ENCODE measurements at regions not wholly inside any gene's neighbourhood (a gene's known extent, or its start where the extent isn't known, plus 50 kb on each side); places are given as distances from the start of the nearest gene placed in this dataset.

DNA sequence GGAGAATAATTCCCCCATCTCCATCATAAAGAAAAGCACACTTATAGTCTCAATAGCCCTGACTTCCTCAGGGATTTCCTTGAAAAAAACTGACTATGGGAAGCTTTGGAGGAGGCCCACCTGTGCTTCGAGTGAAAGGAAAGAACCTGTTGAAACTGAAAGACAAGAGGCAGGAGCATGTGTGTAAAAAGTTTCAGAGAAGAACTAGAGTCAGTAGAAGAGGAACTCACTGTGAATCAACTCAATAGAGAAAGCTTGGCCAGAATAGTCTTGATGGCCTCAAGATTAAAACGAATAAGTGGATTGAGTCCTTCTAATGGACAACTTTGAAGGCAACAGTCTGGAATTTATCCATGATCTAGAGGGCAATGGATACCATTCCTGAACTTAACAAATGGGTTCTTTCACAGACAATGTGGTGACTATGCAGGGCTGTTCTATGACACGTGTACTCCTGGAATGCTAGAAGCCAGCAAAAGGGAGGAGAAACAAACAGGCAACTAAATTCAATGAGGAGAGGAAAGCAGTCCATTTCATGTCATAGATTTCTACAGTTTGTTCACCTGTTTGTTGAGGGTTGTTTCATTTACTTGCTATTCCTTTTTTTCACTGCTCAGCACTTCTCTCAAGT, 442.3 kb downstream of the GRB14 start:
- Histone ChIP-seq H3K4me3 (ENCODE audit: low read length) (no peak overlapping the region), H3K27me3 (ENCODE audit: control insufficient read depth, insufficient read depth, low read length) (no peaks in the 10 kb centered on the region), H3K9me3 (replicated peaks; ENCODE audit: low read length) (no peaks in the 10 kb centered on the region), H3K9ac (ENCODE audit: low read depth, low read length) (no peak overlapping the region), H3K4me2 (ENCODE audit: low read length) (no peak overlapping the region), H3K4me1 (ENCODE audit: control insufficient read depth, insufficient read depth, low read length) (peaks cover 4% of the 10 kb centered on the region), H3K36me3 (ENCODE audit: insufficient read depth, low read length) (no peaks in the 10 kb centered on the region)

DNA sequence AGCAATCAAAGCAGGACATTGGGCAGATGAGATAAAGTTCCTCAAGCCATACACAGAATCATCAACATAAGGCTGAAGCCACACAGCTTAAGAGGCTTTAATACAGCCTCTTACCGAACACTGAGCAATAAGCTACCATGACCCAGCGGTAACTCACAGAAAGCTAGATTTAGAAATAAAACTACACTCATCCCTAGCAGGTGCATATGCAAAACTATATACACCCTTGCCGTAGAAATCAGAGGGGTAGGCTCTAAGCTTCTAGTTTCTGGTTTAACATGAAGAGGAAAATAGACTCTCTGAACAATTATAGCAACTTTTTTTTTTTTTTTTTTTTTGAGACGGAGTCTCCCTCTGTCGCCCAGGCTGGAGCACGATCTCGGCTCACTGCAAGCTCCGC, 428.8 kb upstream of the FIGN start:
- H3K4me3 ChIP-seq (ENCODE audit: low read length), result no peak overlapping the region
- no peaks in the 10 kb centered on the region for H3K36me3 ChIP-seq (ENCODE audit: insufficient read depth, low read length)
- H3K4me1 ChIP-seq (ENCODE audit: control insufficient read depth, insufficient read depth, low read length), result no peaks in the 10 kb centered on the region
- no peak overlapping the region for H3K9ac ChIP-seq (ENCODE audit: low read depth, low read length)
- H3K4me2 ChIP-seq (ENCODE audit: low read length), result no peak overlapping the region
- H3K27me3 ChIP-seq (ENCODE audit: control insufficient read depth, insufficient read depth, low read length), result no peaks in the 10 kb centered on the region
- no peaks in the 10 kb centered on the region for H3K9me3 ChIP-seq (replicated peaks; ENCODE audit: low read length)

DNA sequence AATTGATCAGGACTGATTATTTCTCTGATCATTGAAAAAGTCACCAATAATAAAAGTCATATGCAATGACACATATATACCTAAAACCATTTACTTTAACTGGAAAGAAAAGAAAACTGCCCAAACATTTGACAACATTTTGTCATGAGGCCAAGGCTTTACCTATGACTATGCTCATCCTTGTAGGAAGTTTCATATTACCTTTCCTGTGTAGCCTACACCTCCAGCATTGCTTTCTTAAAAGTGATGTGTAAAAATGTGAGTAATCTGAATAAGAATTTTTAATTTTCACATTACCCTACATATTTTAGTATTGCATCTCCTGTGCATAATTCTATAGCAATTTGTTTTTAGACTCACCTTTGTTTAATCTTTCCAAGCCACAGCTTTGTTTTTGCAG, 419.8 kb upstream of the FIGN start:
- H3K4me3 ChIP-seq (ENCODE audit: low read length), result no peak overlapping the region
- H3K36me3 ChIP-seq (ENCODE audit: insufficient read depth, low read length), result no peaks in the 10 kb centered on the region
- no peaks in the 10 kb centered on the region for H3K9me3 ChIP-seq (replicated peaks; ENCODE audit: low read length)
- H3K9ac ChIP-seq (ENCODE audit: low read depth, low read length), result no peak overlapping the region
- H3K4me1 ChIP-seq (ENCODE audit: control insufficient read depth, insufficient read depth, low read length), result no peaks in the 10 kb centered on the region
- H3K4me2 ChIP-seq (ENCODE audit: low read length), result no peak overlapping the region
- H3K27me3 ChIP-seq (ENCODE audit: control insufficient read depth, insufficient read depth, low read length), result no peaks in the 10 kb centered on the region

DNA sequence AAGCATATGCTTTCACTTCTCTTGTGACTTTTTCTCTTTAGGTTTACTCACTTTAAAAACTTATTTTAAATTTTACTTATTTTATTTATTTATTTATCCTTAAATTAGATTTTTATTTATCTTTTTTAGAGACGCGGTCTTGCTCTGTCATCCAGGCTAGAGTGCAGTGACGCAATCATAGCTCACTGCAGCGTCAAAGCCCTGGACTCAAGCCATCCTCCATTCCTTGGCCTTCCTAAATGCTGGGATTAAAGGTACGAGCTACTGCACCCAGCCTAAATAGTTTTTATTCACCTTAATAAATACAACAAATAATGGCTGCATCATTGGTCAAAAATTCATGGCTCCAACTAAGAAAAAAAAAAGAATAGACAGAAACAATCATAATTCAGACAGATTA, 415.7 kb upstream of the FIGN start:
- no peaks in the 10 kb centered on the region for H3K36me3 ChIP-seq (ENCODE audit: insufficient read depth, low read length)
- H3K27me3 ChIP-seq (ENCODE audit: control insufficient read depth, insufficient read depth, low read length), result no peaks in the 10 kb centered on the region
- peaks cover 2% of the 10 kb centered on the region for H3K4me1 ChIP-seq (ENCODE audit: control insufficient read depth, insufficient read depth, low read length)
- no peak overlapping the region for H3K4me2 ChIP-seq (ENCODE audit: low read length)
- H3K9ac ChIP-seq (ENCODE audit: low read depth, low read length), result no peak overlapping the region
- H3K9me3 ChIP-seq (replicated peaks; ENCODE audit: low read length), result no peaks in the 10 kb centered on the region
- H3K4me3 ChIP-seq (ENCODE audit: low read length), result no peak overlapping the region

DNA sequence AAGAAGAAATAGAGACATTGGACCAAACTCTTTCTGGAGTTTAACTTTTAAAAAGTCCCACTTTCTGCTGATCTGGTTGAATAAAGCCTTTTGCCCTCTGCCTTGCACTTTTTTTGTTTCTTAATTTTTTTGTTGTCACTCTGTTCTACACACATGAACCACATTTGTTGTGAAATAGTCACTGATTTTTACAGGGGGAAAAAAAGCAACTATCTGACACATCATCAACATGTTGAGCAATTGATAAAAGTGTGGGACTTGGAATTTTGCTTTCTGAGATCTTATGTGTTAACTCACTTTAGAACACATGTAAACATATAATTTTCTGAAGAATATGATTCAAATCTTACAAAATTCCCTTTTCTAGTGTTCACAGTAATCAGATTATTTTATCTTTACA, 414.8 kb upstream of the FIGN start:
- Histone ChIP-seq H3K4me1 (ENCODE audit: control insufficient read depth, insufficient read depth, low read length) (peaks cover 11% of the 10 kb centered on the region), H3K27me3 (ENCODE audit: control insufficient read depth, insufficient read depth, low read length) (no peaks in the 10 kb centered on the region), H3K36me3 (ENCODE audit: insufficient read depth, low read length) (no peaks in the 10 kb centered on the region), H3K9me3 (replicated peaks; ENCODE audit: low read length) (no peaks in the 10 kb centered on the region), H3K4me2 (ENCODE audit: low read length) (no peak overlapping the region), H3K4me3 (ENCODE audit: low read length) (no peak overlapping the region), H3K9ac (ENCODE audit: low read depth, low read length) (no peak overlapping the region)

DNA sequence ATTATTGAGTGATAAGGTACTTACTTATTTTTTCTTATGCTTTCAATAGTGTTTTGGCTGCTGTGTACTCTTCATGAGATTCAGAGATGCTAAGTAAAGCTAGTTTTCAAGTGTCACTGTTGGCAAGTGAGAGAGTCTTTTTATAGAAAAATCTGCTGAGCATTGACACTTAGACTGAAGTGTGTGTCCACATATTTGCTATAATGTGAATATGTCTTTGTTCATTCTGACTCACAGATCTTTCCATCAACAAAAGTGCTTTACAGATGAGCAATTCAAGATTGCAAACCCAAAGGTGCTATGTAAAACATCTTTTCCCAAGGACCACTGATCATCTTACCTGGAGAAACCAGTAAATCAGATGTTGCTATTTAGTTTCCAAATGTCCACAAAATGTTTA, 410.6 kb upstream of the FIGN start:
- no peaks in the 10 kb centered on the region for H3K36me3 ChIP-seq (ENCODE audit: insufficient read depth, low read length)
- H3K9ac ChIP-seq (ENCODE audit: low read depth, low read length), result no peak overlapping the region
- no peak overlapping the region for H3K4me2 ChIP-seq (ENCODE audit: low read length)
- H3K9me3 ChIP-seq (replicated peaks; ENCODE audit: low read length), result no peaks in the 10 kb centered on the region
- H3K4me3 ChIP-seq (ENCODE audit: low read length), result no peak overlapping the region
- no peaks in the 10 kb centered on the region for H3K27me3 ChIP-seq (ENCODE audit: control insufficient read depth, insufficient read depth, low read length)
- peaks cover 24% of the 10 kb centered on the region for H3K4me1 ChIP-seq (ENCODE audit: control insufficient read depth, insufficient read depth, low read length)

DNA sequence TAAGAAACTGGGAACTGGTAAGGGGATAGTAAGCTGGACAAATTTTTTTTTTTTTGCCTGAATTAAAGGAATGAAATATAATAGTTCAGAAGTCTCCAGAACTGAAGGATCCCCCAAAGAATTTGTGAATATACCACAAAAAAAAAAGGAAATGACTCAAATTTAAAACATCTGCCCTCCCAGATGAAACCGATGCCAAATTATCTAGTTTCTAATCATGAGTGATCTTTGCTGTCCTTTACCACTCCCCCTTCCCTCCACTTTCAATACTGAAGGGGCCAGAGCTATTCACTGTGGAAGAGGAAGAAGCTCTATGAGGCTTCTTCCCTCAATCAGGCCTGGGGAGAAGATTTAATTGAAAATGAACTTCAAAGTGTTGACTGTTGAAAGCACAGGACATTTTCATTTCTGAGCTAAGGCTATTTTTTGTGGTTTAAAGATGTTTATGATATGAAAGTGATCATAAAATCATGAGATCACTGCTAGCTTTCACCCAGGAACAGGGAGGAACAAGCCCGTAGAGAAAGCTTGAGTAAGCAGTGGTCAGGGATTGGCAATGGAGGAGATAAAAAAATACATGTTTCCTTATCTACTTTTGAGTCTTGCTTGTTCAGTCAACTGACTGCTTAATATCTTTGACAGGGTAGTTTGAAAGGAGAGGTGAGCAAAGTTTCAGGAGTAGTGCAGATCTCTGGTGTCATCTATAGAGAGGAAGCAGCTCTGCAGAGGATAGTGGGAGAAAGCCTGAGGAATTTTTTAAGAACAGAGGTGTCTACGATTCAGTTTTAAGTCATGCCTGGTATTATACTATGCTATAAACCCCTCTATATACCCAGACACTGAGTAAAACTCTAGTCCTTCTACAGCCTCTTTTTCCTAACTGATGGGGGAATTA, 409.5 kb upstream of the FIGN start:
- Histone ChIP-seq H3K36me3 (ENCODE audit: insufficient read depth, low read length) (no peaks in the 10 kb centered on the region), H3K4me2 (ENCODE audit: low read length) (peak overlapping the region; percentile 72), H3K4me3 (ENCODE audit: low read length) (peak overlapping the region; percentile 31), H3K27me3 (ENCODE audit: control insufficient read depth, insufficient read depth, low read length) (no peaks in the 10 kb centered on the region), H3K4me1 (ENCODE audit: control insufficient read depth, insufficient read depth, low read length) (peaks cover 24% of the 10 kb centered on the region), H3K9me3 (replicated peaks; ENCODE audit: low read length) (no peaks in the 10 kb centered on the region), H3K9ac (ENCODE audit: low read depth, low read length) (peak overlapping the region; percentile 69)

DNA sequence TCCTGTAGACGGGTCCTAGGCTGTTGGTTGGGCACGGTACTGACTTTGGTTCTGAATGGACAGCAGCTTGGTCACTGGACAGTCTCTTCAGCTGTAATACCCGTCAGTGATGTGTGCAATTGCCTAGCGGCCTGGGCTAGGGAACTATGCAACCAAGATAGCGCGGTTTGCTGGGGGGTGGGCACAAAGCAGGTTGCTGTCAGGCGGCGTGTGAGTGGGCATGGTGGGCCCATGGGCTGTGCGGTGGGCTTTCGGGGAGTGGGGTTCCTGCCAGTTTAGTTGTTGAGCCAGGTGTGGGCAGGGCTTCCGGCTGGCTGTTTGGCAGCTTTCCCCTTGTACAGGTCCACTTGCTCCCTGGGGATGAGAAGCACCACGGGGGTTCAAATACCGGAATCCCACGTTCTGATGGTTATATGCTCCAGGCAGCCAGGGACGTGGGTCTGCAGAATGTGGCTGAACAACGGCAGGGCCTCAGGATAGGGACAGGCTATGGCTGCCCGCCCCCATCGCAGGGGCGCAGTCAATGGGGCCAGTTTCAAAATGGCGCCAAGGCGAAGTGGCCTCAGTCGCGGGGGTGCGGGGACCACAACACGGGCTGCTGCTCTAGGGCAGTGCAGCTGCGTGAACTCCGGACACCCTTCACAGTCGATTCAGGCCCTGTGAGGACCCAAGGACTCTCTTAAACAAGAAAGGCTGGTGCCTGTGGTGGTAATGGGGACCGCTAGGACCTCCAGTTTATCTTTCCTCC, 407.5 kb upstream of the FIGN start:
- Histone ChIP-seq H3K9me3 (replicated peaks; ENCODE audit: low read length) (no peaks in the 10 kb centered on the region), H3K27me3 (ENCODE audit: control insufficient read depth, insufficient read depth, low read length) (no peaks in the 10 kb centered on the region), H3K9ac (ENCODE audit: low read depth, low read length) (no peak overlapping the region), H3K4me1 (ENCODE audit: control insufficient read depth, insufficient read depth, low read length) (peaks cover 24% of the 10 kb centered on the region), H3K4me2 (ENCODE audit: low read length) (no peak overlapping the region), H3K36me3 (ENCODE audit: insufficient read depth, low read length) (no peaks in the 10 kb centered on the region), H3K4me3 (ENCODE audit: low read length) (no peak overlapping the region)

DNA sequence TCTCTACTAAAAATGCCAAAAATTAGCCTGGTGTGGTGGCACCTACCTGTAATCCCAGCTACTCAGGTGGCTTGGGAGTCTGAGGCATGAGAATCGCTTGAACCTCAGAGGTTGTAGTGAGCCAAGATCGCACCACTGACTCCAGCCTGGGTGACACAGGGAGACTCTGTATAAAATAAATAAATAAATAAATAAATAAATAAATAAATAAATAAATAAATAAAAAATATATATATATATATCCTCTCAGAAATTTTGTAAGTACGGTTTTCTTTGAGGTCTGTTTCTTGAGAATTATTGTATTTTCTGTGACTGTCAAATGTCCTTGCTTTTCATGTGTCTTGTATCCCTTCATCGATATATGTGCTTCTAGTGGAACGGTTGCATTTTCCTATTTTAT, 406.9 kb upstream of the FIGN start:
- Histone ChIP-seq H3K9me3 (replicated peaks; ENCODE audit: low read length) (no peaks in the 10 kb centered on the region), H3K9ac (ENCODE audit: low read depth, low read length) (no peak overlapping the region), H3K4me2 (ENCODE audit: low read length) (no peak overlapping the region), H3K36me3 (ENCODE audit: insufficient read depth, low read length) (no peaks in the 10 kb centered on the region), H3K4me3 (ENCODE audit: low read length) (no peak overlapping the region), H3K27me3 (ENCODE audit: control insufficient read depth, insufficient read depth, low read length) (no peaks in the 10 kb centered on the region), H3K4me1 (ENCODE audit: control insufficient read depth, insufficient read depth, low read length) (peaks cover 24% of the 10 kb centered on the region)

DNA sequence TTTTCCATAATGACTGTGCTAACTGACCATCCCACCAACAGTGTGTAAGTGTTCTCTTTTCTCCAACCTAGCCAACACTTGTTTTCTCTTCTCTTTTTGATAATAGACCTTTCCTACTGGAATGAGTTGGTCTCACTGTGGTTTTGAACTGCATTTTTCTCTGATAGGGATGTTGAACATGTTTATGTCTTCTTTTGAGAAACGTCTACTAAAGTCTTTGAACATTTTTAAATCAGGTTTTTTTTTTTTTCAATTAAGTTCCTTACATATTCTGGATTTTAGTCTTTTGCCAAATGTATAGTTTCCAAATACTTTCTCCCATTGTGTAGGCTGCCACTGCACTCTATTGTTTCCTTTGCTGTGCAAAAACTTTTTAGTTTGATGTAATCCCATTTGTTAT, 405.5 kb upstream of the FIGN start:
- no peaks in the 10 kb centered on the region for H3K36me3 ChIP-seq (ENCODE audit: insufficient read depth, low read length)
- peaks cover 20% of the 10 kb centered on the region for H3K4me1 ChIP-seq (ENCODE audit: control insufficient read depth, insufficient read depth, low read length)
- no peak overlapping the region for H3K4me2 ChIP-seq (ENCODE audit: low read length)
- H3K9ac ChIP-seq (ENCODE audit: low read depth, low read length), result no peak overlapping the region
- no peaks in the 10 kb centered on the region for H3K27me3 ChIP-seq (ENCODE audit: control insufficient read depth, insufficient read depth, low read length)
- no peaks in the 10 kb centered on the region for H3K9me3 ChIP-seq (replicated peaks; ENCODE audit: low read length)
- no peak overlapping the region for H3K4me3 ChIP-seq (ENCODE audit: low read length)

DNA sequence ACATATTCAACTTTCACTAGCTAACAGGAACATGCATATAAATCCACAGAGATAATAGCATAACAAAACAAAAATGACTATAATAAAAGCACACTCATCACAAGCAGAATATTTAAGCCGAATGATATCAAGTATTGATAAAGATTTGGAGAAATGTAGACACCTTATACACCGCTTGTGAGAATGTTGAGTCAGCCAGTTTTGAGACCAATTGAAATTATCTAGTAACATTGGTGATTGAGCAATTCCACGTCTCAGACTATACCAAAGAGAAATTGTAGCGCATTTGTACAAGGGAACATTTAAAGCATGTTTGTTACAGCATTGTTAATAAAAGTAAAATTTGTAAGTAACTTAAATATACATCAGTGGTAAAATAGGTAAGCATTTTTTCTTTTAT, 402.9 kb upstream of the FIGN start:
- Histone ChIP-seq H3K27me3 (ENCODE audit: control insufficient read depth, insufficient read depth, low read length) (no peaks in the 10 kb centered on the region), H3K9me3 (replicated peaks; ENCODE audit: low read length) (no peaks in the 10 kb centered on the region), H3K36me3 (ENCODE audit: insufficient read depth, low read length) (no peaks in the 10 kb centered on the region), H3K9ac (ENCODE audit: low read depth, low read length) (no peak overlapping the region), H3K4me3 (ENCODE audit: low read length) (no peak overlapping the region), H3K4me1 (ENCODE audit: control insufficient read depth, insufficient read depth, low read length) (no peaks in the 10 kb centered on the region), H3K4me2 (ENCODE audit: low read length) (no peak overlapping the region)
